HT1080 (cell line): ENCODE measurements at regions not wholly inside any gene's neighbourhood (a gene's known extent, or its start where the extent isn't known, plus 50 kb on each side); places are given as distances from the start of the nearest gene placed in this dataset.

ENCODE experiments used
- DNase-seq: peaks from one replicate; pipeline ENCODE4 v3.0.0-alpha.2; 2015; ENCODE audit warnings: low read depth

DNA sequence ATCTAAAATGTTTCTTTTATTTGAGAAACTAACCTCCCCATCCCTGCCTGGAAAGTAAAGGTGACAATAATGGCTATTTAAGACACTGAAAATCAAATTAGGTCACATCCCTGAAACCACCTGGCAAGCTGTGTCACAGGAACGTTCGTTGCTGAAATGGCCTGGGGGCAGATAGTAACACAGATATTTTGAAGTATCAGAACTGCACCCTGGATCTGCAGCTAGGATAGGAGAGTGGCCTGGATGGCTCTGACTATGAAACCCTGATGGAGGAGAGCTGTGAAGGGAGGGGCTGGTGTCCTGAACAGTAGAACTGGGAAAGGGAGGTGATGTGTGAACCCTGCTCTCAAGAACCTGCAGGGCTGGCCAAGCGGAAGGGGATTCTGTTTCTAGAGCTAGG, 648.3 kb upstream of the CFAP20DC start:
- no peak for DNase-seq

GRCh38 chr3:59696783-59697182, 647.0 kb upstream of the CFAP20DC start:
- no peak for DNase-seq

DNA sequence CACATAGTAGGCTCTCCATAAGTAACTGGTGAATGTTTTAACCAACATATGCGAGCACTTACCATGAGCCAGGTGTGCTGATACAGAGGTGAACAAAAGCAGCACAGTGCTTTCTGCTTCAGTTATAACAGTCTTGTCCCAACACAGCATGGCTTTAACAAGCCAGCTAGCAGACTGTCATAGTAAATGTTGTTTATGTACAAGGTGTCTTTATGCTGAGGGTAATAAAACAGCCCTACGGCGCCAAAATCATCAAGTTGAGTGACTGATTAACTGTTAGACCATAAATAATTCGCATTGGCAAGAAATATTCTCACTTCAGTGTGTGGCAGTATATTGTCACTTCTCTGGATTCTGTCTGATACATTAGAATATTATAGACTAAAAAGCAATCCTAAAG, 646.0 kb upstream of the CFAP20DC start:
- DNase-seq: no peak

GRCh38 chr3:59692117-59692516, 642.3 kb upstream of the CFAP20DC start:
- DNase-seq: no peak

- no peak for DNase-seq
Measured at GRCh38 chr3:59690886-59691285, 641.1 kb upstream of the CFAP20DC start.

- no peak for DNase-seq
Measured at GRCh38 chr3:59688636-59689035, 638.8 kb upstream of the CFAP20DC start.

DNA sequence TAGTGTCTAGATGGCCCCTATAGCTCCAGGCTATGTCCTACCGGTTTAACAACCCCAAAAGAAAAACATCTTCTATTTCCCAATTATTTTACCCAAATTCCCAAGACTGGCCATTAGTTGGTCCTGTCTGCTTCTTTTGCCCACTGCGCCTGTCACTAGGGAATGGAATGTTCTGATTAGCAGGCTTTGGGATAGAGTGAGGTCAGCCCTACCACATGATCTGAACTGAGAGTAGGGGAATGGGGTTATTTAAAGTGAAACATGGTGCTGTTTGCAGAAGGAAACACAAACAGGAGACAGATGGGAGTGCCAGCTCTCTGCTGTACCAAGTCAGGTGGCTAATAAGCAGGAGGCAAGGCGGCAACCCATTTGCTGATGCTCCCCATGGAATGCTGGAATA, 635.6 kb upstream of the CFAP20DC start:
- no peak for DNase-seq

DNA sequence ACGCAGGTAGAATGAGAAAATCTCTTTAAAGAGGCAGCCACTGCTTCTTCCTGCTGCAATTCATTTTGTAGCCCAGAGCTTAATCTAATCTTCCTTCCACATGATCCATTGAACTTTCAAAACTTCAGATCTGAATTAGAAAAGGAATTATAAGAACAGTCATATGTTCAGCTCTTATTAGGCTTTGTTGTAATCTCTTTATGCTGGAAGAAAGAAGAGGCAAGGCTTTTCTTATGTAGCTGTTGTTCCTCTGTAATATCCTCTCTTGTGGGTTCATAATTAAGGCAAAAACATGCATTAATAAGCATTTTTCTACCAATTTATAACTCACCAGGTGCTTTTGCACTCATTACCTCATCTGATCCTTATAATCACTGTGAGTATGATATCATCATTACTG, 634.9 kb upstream of the CFAP20DC start:
- DNase-seq: no peak

GRCh38 chr3:59680919-59681318, 631.1 kb upstream of the CFAP20DC start:
- DNase-seq: no peak

DNA sequence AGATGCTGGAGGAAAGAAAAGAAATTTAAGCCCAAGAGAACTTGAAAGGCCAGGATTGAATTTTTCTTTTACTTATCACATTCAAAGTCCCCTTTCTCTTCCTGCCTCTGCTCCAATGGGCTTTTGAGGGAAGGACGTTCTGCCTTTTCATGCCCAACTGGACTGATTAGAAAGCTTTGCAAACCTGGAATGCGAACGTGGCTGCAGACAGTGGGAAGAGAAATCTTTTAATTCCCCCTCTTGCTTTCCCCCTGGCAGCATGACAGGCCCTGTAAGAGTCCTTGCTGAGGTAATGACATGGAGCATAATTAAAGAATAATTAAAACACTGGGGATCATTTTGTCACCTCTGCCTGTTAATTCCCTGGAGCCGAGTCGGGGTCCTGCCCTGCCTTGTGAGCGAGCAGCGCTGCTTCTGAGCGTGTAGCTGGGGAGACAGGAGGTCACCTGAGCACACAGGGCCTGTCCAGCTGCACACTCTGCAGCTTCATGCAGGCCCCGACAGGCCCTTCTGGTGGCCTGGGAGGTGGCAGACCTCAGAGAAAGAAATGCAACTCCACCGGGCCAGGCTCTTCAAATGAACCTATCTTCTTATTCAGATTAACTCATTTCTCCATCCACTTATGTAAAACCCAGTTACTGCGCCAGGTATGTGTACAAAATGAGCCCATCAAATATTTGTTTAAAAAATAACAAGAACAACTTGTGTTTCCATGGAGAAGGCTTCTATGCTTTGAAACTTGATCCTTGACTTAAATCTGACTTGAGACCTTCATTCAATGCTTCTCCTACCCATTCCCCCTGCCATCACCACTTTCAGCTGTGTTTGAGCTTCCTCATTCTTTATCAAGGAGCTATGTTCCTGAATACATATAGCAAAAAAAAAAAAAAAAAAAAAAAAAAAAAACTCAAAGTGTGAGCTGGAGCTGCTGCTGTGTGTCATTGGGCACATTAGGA, 628.2 kb upstream of the CFAP20DC start:
- no peak for DNase-seq

DNA sequence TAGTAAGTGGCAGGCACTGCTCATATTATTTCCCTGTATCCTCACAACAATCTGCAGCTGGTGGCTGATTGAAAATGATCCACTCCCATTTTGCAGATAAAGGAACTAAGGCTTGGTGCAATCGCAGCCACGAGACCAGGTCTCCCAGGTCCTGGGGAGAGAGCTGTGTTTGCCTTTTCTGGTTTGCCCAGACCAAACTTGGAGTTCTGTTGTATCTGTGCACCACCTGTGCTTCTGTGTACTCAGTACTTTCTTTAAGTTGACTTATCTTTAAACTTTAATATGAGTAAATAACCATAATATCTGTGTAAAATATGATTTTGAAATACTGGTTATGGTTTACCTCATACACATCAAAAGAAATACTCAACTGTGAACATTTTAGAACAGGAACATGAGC, 625.7 kb upstream of the CFAP20DC start:
- no peak for DNase-seq

DNA sequence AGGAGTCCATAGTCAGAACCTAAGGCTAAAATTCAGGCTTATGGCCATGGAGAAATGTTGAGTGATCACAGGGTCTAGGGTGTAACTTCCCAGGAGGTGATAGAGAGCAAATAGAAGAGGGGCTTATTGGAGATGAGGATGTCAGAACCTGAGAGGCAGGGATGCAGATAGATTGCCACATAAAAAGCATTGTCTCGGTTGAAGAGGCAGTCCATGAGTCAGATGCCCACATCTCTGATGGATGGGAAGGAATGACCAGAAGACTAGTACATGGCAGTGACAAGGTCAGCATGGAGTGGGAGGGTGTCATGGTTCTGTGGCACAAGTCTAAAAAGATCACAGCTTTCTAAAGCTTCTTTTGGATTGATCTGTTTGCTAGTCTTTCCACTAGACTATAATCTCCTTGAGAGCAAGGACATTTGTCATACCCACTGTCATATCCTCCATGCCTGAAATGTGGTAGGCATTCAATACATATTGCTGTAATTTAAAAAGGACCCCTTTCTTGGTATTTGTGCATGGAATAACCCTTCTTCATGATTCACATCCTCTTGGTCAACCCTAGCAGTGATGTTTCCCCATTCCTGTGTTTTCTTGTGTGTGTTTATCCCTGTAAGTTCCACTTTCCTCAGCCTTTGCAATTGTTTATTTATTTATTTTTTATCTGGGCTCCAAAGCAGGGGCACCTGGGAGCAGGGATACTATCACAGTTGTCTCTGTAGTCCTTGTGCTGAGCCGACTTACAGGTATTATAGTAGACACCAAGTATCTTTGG, 613.4 kb upstream of the CFAP20DC start:
- no peak for DNase-seq

GRCh38 chr3:59660852-59661625, 611.2 kb upstream of the CFAP20DC start:
- DNase-seq: no peak

GRCh38 chr3:59660376-59660775, 610.6 kb upstream of the CFAP20DC start:
- DNase-seq: no peak

DNA sequence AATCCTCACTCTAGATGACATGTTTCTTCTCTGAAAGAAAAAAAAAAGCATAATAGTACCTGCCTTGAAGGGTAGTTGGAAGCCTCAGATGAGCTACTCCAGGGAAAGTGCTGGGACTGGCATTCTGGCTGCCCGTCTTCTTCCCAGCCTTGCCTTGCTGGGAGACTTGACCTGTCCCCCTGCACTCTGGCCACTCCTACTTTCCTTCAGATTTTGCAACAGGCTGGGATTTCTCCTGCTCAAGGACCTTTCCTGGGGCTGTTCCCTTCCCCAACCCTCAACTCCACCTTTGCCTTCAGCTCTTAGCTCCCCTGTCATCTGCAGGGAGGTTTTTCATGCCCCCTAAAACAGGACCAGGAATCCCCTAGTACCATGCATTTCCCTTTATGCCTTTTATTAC, 609.9 kb upstream of the CFAP20DC start:
- DNase-seq: no peak

DNA sequence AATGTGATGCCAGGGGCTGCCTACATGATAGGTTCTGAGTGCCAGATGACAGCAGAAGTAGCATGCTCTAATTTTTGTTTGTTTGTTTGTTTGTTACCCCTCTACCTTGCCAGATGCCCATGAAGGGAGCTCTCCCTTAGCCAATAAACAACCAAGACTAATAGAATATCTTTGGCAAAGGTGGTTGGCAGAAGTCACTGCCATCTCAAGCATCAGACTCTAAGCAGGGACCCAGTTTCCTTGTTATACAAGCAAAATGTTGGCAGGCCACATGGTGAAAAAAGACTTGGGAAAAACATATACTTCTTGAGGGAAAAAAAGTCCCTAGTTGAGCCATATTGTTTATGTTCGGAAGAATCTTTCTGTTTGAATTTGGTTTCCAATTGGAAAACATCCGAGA, 609.0 kb upstream of the CFAP20DC start:
- no peak for DNase-seq

DNA sequence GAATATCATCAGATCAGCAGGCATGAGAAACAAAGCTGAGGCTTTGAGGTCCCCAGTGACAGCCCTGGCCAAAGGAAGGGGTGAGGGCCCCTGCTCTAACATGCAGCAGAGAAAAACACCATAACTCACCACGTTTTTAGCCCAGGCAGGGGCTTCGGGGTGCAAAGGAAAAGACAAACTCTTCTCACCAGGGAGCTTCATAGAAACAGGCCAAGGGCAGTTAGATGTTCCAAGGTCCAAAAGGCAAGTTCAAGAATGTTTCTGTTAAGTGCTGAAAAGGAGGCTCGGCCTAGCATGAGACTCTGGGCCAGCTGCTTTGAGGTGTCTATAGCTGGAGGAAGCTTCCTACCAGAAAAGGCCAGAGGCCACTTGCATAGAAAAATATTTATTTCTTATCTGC, 608.4 kb upstream of the CFAP20DC start:
- no peak for DNase-seq

GRCh38 chr3:59655418-59656015, 605.7 kb upstream of the CFAP20DC start:
- no peak for DNase-seq

- DNase-seq: no peak
Measured at GRCh38 chr3:59654480-59655417, 604.9 kb upstream of the CFAP20DC start.

- DNase-seq: no peak
Measured at GRCh38 chr3:59654123-59654479, 604.3 kb upstream of the CFAP20DC start.
